ENCODE measurements at regions not wholly inside any gene's neighbourhood (a gene's known extent, or its start where the extent isn't known, plus 50 kb on each side); places are given as distances from the start of the nearest gene placed in this dataset.
A peak's percentile ranks its signal among the peaks of the same experiment; 100 is the strongest.
"Not testable (repeated sequence)": the region's sequence is repeated elsewhere in the genome, so short reads cannot be mapped to it uniquely, and the experiment has no call there.

DNA sequence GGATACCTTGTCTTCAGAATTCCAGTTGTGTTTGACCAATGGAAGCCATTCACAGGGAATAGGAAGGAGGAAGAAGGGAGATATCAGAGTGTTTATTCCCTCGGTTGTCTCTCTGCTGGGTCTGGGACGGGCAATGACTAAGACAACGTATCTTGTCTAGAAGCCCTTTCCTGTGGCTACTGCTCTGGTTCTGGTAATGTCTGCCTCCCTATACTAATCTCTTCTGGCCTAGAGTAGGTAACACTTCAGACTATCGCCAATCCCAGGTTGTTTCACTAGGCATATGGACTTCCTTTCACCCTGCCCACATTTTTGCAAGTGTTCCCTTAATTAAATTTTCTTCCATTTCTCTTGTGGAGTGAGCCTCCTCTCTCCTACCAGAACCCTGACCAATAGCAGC lies 687.7 kb upstream of the TBX3 start:
- intact Hi-C loops (cut with DNase I; ENCODE audit: low total_unique reads) = no loop called here
- no peak for DNase-seq (ENCODE audit: low spot score in 2 of 2)
- TF ChIP-seq, protein P1, sequence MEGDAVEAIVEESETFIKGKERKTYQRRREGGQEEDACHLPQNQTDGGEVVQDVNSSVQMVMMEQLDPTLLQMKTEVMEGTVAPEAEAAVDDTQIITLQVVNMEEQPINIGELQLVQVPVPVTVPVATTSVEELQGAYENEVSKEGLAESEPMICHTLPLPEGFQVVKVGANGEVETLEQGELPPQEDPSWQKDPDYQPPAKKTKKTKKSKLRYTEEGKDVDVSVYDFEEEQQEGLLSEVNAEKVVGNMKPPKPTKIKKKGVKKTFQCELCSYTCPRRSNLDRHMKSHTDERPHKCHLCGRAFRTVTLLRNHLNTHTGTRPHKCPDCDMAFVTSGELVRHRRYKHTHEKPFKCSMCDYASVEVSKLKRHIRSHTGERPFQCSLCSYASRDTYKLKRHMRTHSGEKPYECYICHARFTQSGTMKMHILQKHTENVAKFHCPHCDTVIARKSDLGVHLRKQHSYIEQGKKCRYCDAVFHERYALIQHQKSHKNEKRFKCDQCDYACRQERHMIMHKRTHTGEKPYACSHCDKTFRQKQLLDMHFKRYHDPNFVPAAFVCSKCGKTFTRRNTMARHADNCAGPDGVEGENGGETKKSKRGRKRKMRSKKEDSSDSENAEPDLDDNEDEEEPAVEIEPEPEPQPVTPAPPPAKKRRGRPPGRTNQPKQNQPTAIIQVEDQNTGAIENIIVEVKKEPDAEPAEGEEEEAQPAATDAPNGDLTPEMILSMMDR (IDR thresholded peaks at IDR 0.05) = no peak
- TF ChIP-seq POLR2AphosphoS5 (IDR thresholded peaks at IDR 0.05) = no peak
- no peaks in the 10 kb centered on the region for H3K9me3 ChIP-seq
- H3K27ac ChIP-seq = no peak overlapping the region
- H3K4me1 ChIP-seq = no peaks in the 10 kb centered on the region
- H3K4me3 ChIP-seq = no peak overlapping the region
- no peaks in the 10 kb centered on the region for H3K36me3 ChIP-seq
- H3K27me3 ChIP-seq = no peaks in the 10 kb centered on the region

DNA sequence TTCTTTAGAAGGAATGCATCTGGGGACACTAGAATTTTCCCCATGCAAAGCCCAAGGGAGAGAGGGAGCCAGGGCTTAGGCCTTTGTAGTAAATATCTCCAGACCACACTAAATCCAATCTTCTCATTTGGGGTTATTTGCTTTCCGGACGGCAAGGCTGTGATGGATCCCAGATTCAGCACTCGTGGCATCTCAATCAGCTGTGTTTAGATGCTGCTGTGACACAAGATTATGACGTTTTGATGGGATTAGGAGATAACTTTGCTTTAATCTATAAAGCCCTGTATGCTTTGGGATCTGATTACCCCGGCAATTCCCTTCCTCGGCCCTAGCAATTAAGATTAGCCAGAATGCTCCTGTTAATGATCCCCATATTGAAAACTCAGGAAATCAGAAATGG lies 686.7 kb upstream of the TBX3 start:
- intact Hi-C loops (cut with DNase I; ENCODE audit: low total_unique reads) = no loop called here
- DNase-seq (ENCODE audit: low spot score in 2 of 2) = no peak
- TF ChIP-seq, protein P1 (IDR thresholded peaks at IDR 0.05) = no peak
- TF ChIP-seq POLR2A (IDR thresholded peaks at IDR 0.05) (no peak), POLR2AphosphoS5 (IDR thresholded peaks at IDR 0.05) (no peak)

DNA sequence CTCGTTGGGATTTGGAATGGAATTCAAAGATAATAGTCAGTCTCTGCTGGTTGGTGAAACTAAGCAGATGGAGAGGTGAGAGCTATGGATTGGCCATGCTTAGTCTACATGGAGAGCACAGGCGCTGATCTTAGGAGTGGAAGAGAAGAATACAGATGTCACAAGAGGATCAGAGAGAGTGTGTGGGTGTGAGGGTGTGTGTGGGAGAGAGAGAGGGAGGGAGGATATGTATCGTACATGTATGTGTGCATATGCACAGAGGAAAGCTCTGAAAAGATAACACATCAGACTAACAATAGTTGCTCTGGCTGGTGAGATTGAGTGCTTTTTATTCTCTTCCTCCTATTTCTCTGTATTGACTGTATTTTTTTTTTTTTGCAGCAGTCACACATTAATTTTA lies 686.2 kb upstream of the TBX3 start:
- Histone ChIP-seq H3K4me1 (no peaks in the 10 kb centered on the region), H3K4me3 (no peak overlapping the region), H3K9me3 (no peaks in the 10 kb centered on the region), H3K36me3 (no peaks in the 10 kb centered on the region), H3K27me3 (no peaks in the 10 kb centered on the region), H3K27ac (no peak overlapping the region)
- TF ChIP-seq POLR2AphosphoS5 (IDR thresholded peaks at IDR 0.05) = no peak
- no peak for TF ChIP-seq POLR2A (IDR thresholded peaks at IDR 0.05)
- TF ChIP-seq, protein P1 (IDR thresholded peaks at IDR 0.05) = no peak
- intact Hi-C loops (cut with DNase I; ENCODE audit: low total_unique reads) = no loop called here
- no peak for DNase-seq (ENCODE audit: low spot score in 2 of 2)

More for the DNA sequence above, 686.7 kb upstream of the TBX3 start:
- H3K27ac ChIP-seq = peak overlapping the region in 1 of 2 donors; percentile 63
- no peaks in the 10 kb centered on the region for H3K9me3 ChIP-seq
- H3K27me3 ChIP-seq = no peaks in the 10 kb centered on the region
- H3K36me3 ChIP-seq = no peaks in the 10 kb centered on the region
- no peak overlapping the region for H3K4me3 ChIP-seq
- H3K4me1 ChIP-seq = no peaks in the 10 kb centered on the region

DNA sequence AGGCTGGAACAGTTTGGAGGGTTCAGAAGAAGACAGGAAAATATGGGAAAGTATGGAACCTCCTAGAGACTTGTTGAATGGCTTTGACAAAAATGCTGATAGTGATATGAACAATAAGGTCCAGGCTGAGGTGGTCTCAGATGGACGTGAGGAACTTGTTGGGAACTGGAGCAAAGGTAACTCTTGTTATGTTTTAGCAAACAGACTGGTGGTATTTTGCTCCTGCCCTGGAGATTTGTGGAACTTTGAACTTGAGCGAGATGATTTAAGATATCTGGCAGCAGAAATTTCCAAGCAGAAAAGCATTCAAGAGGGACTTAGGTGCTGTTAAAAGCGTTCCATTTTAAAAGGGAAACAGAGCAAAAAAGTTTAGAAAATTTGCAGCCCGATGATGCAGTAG lies 682.3 kb upstream of the TBX3 start:
- H3K4me1 ChIP-seq; H3K4me3 ChIP-seq; H3K27me3 ChIP-seq; H3K36me3 ChIP-seq; H3K9me3 ChIP-seq; H3K27ac ChIP-seq; DNase-seq (ENCODE audit: low spot score in 2 of 2); intact Hi-C loops (cut with DNase I; ENCODE audit: low total_unique reads): not testable (repeated sequence)

DNA sequence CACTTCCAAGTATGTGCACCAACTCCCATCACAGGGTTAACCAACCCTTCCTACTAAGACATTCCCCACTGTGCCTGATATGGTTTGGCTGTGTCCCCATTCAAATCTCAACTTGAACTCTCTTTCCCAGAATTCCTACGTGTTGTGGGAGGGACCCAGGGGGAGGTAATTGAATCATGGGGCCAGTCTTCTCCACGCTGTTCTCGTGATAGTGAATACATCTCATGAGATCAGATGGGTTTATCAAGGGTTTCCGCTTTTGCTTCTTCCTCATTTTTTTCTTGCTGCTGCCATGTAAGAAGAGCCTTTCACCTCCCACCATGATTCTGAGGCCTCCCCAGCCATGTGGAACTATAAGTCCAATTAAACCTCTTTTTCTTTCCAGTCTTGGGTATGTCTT lies 681.8 kb upstream of the TBX3 start:
- H3K27ac ChIP-seq; intact Hi-C loops (cut with DNase I; ENCODE audit: low total_unique reads); H3K4me1 ChIP-seq; H3K36me3 ChIP-seq; DNase-seq (ENCODE audit: low spot score in 2 of 2); H3K27me3 ChIP-seq; H3K9me3 ChIP-seq; H3K4me3 ChIP-seq: not testable (repeated sequence)

DNA sequence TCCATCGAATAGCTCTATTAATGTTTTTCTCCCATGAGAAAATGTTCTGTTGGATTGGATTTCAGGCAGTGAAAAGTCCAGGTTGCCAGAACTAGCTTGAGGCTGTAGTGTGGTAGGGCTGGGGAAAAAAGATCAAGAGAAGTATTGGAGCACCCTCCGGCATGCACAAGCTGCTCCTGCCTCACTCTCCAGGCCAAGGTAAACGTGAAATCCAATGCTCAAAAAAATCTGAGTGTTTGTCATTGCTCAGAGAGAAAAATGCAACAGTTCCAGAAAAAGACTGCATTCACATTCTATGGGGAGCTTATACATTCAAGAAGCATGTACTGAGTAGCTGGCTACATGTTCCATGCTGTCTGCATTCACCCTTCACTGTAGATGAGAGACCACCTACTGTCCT lies 680.9 kb upstream of the TBX3 start:
- Histone ChIP-seq H3K4me1 (no peaks in the 10 kb centered on the region), H3K9me3 (no peaks in the 10 kb centered on the region), H3K27ac (no peak overlapping the region), H3K4me3 (no peak overlapping the region), H3K36me3 (no peaks in the 10 kb centered on the region), H3K27me3 (no peaks in the 10 kb centered on the region)
- TF ChIP-seq POLR2A (IDR thresholded peaks at IDR 0.05) (no peak), POLR2AphosphoS5 (IDR thresholded peaks at IDR 0.05) (no peak)
- TF ChIP-seq, protein P1 (IDR thresholded peaks at IDR 0.05) = no peak
- intact Hi-C loops (cut with DNase I; ENCODE audit: low total_unique reads) = no loop called here
- DNase-seq (ENCODE audit: low spot score in 2 of 2) = no peak
